ENCODE measurements at regions not wholly inside any gene's neighbourhood (a gene's known extent, or its start where the extent isn't known, plus 50 kb on each side); places are given as distances from the start of the nearest gene placed in this dataset.

- TF ChIP-seq CTCF (IDR thresholded peaks at IDR 0.05) = no peak
- no peak for TF ChIP-seq POLR2A (IDR thresholded peaks at IDR 0.05)
Observed at GRCh38 chr2:145033438-145033837, 513.5 kb upstream of the ZEB2 start.

Data from testis (tissue), 2 donors.